Psoas muscle (tissue), 7 donors: ENCODE measurements at regions not wholly inside any gene's neighbourhood (a gene's known extent, or its start where the extent isn't known, plus 50 kb on each side); places are given as distances from the start of the nearest gene placed in this dataset.

Source experiments
- ATAC-seq, 4 donors: fragments of 200-7000 bp; cut with Tn5 transposase; one replicate each; pipeline ENCODE4 v1.9.1; 2020; ENCODE audit warnings: moderate library complexity in 3 of 4, mild to moderate bottlenecking in 2 of 4
- DNase-seq, 2 donors: peaks; one replicate each; pipeline ENCODE4 v3.0.0-alpha.2; 2020
- H3K27ac ChIP-seq: fragments of 200-600 bp; one replicate; pipeline ENCODE4 v1.8.0; 2022
- H3K27me3 ChIP-seq, 3 donors: fragments of 200-600 bp in 1 of 3; one replicate each; pipeline versions ENCODE4 v1.6.1 to v1.8.0; 2013 to 2022; ENCODE audit warnings: low read length in 2 of 3, mild to moderate bottlenecking in 2 of 3, moderate library complexity in 1 of 3; ENCODE audit not compliant: insufficient read depth in 3 of 3
- H3K36me3 ChIP-seq, 2 donors: fragments of 200-600 bp in 1 of 2; one replicate each; pipeline versions ENCODE4 v1.6.1 to v1.8.0; 2013 to 2022; ENCODE audit warnings: low read depth in 1 of 2, mild to moderate bottlenecking in 1 of 2, moderate library complexity in 1 of 2; ENCODE audit not compliant: insufficient read depth in 1 of 2
- H3K4me1 ChIP-seq: fragments of 200-600 bp; one replicate; pipeline ENCODE4 v1.8.0; 2022
- H3K4me3 ChIP-seq: fragments of 200-600 bp; one replicate; pipeline ENCODE4 v1.8.0; 2022; ENCODE audit warnings: mild to moderate bottlenecking
- H3K9me3 ChIP-seq: fragments of 200-600 bp; one replicate; pipeline ENCODE4 v1.8.0; 2022
- WGBS, 3 donors: extraction: QIAGEN DNeasy Blood & Tissue Kit; methylation state at CpG; one replicate each; pipeline versions ENCODE4 v1.1.6 to v1.1.7; 2013; 5-methylcytosine and 5-hydroxymethylcytosine counted together
- intact Hi-C, 2 donors: fragments of 100-400 bp; cut with DNase I; formaldehyde crosslinking; loops; one replicate each; pipeline versions ENCODE4 v1.11.0 to v1.14.2; 2022
- TF ChIP-seq, protein P1 (sequence below): fragments of 200-600 bp; IDR thresholded peaks from one replicate; pipeline ENCODE4 v1.8.0; 2022; ENCODE audit warnings: antibody characterized with exemption
- donor health status: healthy with polysubstance abuse.
- donor health status: DM: no; HTN: no; CAD: no; lungs with moderate emphysema.
- donor health status: Bipolar disorder and iron deficiency.
- donor health status: healthy.
- donor health status: DM: yes; HTN: yes; CAD: no.
- donor health status: DM: no; HTN: no; CAD: no.
- donor health status: DM: yes; HTN: yes; CAD: no.

DNA sequence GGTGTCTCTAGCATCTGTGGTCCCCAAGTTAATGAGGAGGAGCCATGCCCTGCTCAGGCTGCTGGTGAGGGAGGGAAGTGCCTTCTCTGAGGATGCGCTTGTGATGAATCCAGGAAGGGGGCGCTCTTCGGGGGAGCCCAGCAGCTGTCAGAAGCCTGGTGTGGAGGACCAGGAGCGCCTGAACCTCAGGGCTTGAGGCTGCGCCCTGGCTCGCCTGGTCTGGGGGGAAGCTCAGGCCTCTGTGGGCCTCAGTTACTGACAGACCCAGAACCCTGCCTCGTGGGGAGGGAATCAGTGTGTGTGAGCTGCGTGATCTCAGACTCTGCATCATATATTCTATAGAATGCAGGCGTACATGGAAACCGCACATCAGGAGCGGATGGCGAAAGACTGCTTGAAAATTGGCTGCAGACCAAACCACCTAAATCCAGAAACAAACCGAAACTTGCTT lies 126.1 kb downstream of the SEC14L1 start:
- intact Hi-C loops, result no loop called here
- Histone ChIP-seq H3K4me1 (no peaks in the 10 kb centered on the region), H3K27me3 (no peaks in the 10 kb centered on the region), H3K36me3 (no peaks in the 10 kb centered on the region), H3K4me3 (no peak overlapping the region), H3K27ac (no peak overlapping the region), H3K9me3 (no peaks in the 10 kb centered on the region)
- ATAC-seq (no peak), DNase-seq (no peak)
- TF ChIP-seq, protein P1, sequence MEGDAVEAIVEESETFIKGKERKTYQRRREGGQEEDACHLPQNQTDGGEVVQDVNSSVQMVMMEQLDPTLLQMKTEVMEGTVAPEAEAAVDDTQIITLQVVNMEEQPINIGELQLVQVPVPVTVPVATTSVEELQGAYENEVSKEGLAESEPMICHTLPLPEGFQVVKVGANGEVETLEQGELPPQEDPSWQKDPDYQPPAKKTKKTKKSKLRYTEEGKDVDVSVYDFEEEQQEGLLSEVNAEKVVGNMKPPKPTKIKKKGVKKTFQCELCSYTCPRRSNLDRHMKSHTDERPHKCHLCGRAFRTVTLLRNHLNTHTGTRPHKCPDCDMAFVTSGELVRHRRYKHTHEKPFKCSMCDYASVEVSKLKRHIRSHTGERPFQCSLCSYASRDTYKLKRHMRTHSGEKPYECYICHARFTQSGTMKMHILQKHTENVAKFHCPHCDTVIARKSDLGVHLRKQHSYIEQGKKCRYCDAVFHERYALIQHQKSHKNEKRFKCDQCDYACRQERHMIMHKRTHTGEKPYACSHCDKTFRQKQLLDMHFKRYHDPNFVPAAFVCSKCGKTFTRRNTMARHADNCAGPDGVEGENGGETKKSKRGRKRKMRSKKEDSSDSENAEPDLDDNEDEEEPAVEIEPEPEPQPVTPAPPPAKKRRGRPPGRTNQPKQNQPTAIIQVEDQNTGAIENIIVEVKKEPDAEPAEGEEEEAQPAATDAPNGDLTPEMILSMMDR, result no peak
- 75 to 80% (median 76%) methylated on average over 13 of the region's 13 CpGs for WGBS, 3 donors

- H3K9me3 ChIP-seq, result no peaks in the 10 kb centered on the region
- intact Hi-C loops, result no loop called here
- no peak overlapping the region for H3K4me3 ChIP-seq
- no peaks in the 10 kb centered on the region for H3K4me1 ChIP-seq
- no peaks in the 10 kb centered on the region for H3K36me3 ChIP-seq
- H3K27ac ChIP-seq, result no peak overlapping the region
- no peaks in the 10 kb centered on the region for H3K27me3 ChIP-seq
- DNase-seq, result peak in 1 of 2 donors; percentile 28
- TF ChIP-seq, protein P1, result no peak
- 86 to 92% (median 89%) methylated on average over 18 of the region's 18 CpGs for WGBS, 3 donors
- ATAC-seq, result no peak
Observed at GRCh38 chr17:77269696-77270681, 129.2 kb downstream of the SEC14L1 start.

GRCh38 chr17:77271411-77271810 lies 130.6 kb downstream of the SEC14L1 start:
- H3K36me3 ChIP-seq, result no peaks in the 10 kb centered on the region
- H3K4me1 ChIP-seq, result no peaks in the 10 kb centered on the region
- intact Hi-C loops, result no loop called here
- 80 to 82% (median 81%) methylated on average over 8 of the region's 8 CpGs for WGBS, 3 donors
- no peak for ATAC-seq
- no peak overlapping the region for H3K4me3 ChIP-seq
- H3K9me3 ChIP-seq, result no peaks in the 10 kb centered on the region
- no peak overlapping the region for H3K27ac ChIP-seq
- TF ChIP-seq, protein P1, result no peak
- H3K27me3 ChIP-seq, result no peaks in the 10 kb centered on the region
- no peak for DNase-seq

- no peak for ATAC-seq
- H3K27ac ChIP-seq, result no peak overlapping the region
- no peaks in the 10 kb centered on the region for H3K36me3 ChIP-seq
- no peaks in the 10 kb centered on the region for H3K4me1 ChIP-seq
- no peaks in the 10 kb centered on the region for H3K27me3 ChIP-seq
- no peak for DNase-seq
- intact Hi-C loops, result no loop called here
- TF ChIP-seq, protein P1, result no peak
- no peak overlapping the region for H3K4me3 ChIP-seq
- WGBS, 3 donors, result 59 to 70% (median 63%) methylated on average over 7 of the region's 7 CpGs
- no peaks in the 10 kb centered on the region for H3K9me3 ChIP-seq
Observed at GRCh38 chr17:77273397-77274085, 132.8 kb downstream of the SEC14L1 start.
